ENCODE measurements at regions not wholly inside any gene's neighbourhood (a gene's known extent, or its start where the extent isn't known, plus 50 kb on each side); places are given as distances from the start of the nearest gene placed in this dataset.

DNA sequence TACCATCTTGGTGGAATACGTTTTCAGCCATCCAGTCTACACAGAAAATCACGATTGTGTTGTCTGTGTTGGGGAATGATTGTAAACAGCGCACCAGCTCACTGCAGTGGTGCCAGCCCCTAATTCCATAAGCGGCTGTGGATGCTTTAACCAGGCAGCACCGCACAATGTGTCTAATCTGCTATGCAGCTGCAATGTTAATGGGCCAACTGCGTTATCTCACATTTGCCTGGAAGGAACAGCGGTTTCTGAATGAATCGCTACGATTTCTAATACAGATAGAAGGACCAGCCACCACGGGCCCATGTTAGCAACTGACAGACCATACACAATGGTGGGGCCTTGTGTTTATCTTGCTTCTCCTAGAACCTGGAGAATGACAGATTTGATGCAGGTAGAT lies 384.5 kb upstream of the KIRREL3 start:
- Histone ChIP-seq H3K9me3 (no peaks in the 10 kb centered on the region), H3K27ac (no peak overlapping the region), H3K4me1 (no peaks in the 10 kb centered on the region), H3K4me3 (no peak overlapping the region), H3K27me3 (ENCODE audit: low read depth) (peaks cover 3% of the 10 kb centered on the region), H3K36me3 (no peaks in the 10 kb centered on the region)
- ATAC-seq, result no peak
- no peak for DNase-seq
- intact Hi-C loops (cut with DNase I), result no loop called here
- TF ChIP-seq, protein P1, sequence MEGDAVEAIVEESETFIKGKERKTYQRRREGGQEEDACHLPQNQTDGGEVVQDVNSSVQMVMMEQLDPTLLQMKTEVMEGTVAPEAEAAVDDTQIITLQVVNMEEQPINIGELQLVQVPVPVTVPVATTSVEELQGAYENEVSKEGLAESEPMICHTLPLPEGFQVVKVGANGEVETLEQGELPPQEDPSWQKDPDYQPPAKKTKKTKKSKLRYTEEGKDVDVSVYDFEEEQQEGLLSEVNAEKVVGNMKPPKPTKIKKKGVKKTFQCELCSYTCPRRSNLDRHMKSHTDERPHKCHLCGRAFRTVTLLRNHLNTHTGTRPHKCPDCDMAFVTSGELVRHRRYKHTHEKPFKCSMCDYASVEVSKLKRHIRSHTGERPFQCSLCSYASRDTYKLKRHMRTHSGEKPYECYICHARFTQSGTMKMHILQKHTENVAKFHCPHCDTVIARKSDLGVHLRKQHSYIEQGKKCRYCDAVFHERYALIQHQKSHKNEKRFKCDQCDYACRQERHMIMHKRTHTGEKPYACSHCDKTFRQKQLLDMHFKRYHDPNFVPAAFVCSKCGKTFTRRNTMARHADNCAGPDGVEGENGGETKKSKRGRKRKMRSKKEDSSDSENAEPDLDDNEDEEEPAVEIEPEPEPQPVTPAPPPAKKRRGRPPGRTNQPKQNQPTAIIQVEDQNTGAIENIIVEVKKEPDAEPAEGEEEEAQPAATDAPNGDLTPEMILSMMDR (IDR thresholded peaks at IDR 0.05), result no peak

DNA sequence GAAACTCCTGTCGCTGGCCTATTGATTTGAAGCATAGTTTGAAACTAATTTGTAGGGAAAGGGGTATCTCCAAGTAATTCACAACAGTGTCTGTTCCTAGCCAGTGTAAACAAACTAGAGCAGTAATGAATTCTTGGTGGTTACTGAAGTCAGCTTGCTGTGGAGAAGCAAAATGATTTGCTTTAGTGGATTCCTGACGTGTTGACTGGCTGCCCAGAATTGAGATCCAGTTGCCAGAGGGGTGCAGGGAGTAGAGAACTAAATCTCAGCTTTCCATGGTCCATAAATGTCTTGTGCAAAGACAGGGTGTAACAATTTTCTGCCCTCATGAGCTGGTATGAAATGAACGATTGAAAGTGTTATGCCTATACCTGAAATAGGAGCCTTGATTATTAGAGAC lies 382.5 kb upstream of the KIRREL3 start:
- no peaks in the 10 kb centered on the region for H3K9me3 ChIP-seq

DNA sequence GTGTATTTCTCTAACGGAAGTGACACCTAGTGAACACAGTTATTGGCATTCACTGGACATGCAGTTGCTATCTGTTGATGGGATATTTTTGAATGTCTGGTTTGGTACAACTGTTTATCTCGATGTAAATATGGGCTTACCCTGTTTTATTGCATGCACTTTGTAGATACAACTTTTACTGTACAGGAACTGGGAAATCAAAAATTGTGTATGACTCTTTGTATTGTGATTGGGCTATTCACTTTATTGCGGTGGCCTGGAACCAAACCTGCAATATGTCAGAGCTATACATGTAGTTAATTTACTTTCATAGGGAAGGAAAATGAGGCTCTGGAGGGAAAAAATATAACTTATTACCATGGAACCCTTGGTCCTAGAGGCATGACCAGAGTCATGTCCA lies 380.7 kb upstream of the KIRREL3 start:
- Histone ChIP-seq H3K4me3 (no peak overlapping the region), H3K27ac (no peak overlapping the region), H3K9me3 (no peaks in the 10 kb centered on the region), H3K27me3 (ENCODE audit: low read depth) (peaks cover 3% of the 10 kb centered on the region), H3K4me1 (no peaks in the 10 kb centered on the region), H3K36me3 (no peaks in the 10 kb centered on the region)
- TF ChIP-seq, protein P1 (IDR thresholded peaks at IDR 0.05), result no peak
- DNase-seq (no peak), ATAC-seq (no peak)
- intact Hi-C loops (cut with DNase I), result no loop called here

More for the DNA sequence above, 382.5 kb upstream of the KIRREL3 start:
- intact Hi-C loops (cut with DNase I), result no loop called here
- no peak overlapping the region for H3K27ac ChIP-seq
- TF ChIP-seq, protein P1 (IDR thresholded peaks at IDR 0.05), result no peak
- peaks cover 3% of the 10 kb centered on the region for H3K27me3 ChIP-seq (ENCODE audit: low read depth)
- no peak for DNase-seq
- ATAC-seq, result no peak
- H3K4me1 ChIP-seq, result no peaks in the 10 kb centered on the region
- no peaks in the 10 kb centered on the region for H3K36me3 ChIP-seq
- H3K4me3 ChIP-seq, result no peak overlapping the region

DNA sequence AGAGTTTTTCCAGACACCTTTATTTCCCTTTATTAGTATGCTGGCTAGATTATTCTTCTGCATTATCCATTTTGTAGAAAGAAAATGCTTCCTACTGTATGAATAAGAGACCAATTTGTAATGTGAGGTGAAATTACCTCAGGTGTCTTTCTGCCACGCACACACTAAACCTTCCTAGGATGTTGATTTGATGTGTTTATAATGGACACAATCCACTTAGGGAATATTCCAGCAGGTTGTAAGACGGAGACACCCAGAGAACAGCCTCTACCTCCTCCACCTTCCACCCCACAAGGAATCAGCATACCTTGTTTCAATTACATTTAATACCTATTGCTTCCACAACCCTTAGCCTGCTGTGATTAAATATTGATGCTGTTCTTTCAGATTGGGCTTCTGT lies 379.1 kb upstream of the KIRREL3 start:
- Histone ChIP-seq H3K27me3 (ENCODE audit: low read depth) (peaks cover 3% of the 10 kb centered on the region), H3K4me1 (no peaks in the 10 kb centered on the region), H3K4me3 (no peak overlapping the region), H3K9me3 (no peaks in the 10 kb centered on the region), H3K27ac (no peak overlapping the region), H3K36me3 (no peaks in the 10 kb centered on the region)
- ATAC-seq (no peak), DNase-seq (no peak)
- TF ChIP-seq, protein P1 (IDR thresholded peaks at IDR 0.05), result no peak
- intact Hi-C loops (cut with DNase I), result no loop called here

DNA sequence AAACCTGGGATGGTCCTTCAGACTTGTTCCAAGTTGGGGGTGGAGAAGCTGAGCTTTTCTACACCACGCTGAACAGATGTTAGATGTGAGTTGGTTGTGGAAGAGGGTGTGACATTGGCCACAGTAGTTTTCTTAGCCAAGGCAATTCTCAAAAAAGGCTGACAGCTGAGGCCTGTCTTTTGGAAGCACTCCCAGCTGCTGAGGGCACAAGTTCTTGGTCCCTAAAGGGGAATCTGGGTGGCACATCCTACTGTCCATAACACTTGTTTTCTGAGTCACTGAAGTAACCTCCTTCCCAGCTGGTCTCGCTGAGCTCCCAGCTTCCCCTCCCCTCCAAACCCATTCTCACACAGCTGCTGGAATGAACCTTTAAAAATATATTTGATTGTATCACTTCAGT lies 375.7 kb upstream of the KIRREL3 start:
- H3K4me1 ChIP-seq, result no peaks in the 10 kb centered on the region
- H3K27ac ChIP-seq, result no peak overlapping the region
- no peaks in the 10 kb centered on the region for H3K36me3 ChIP-seq
- no peak for ATAC-seq
- TF ChIP-seq, protein P1 (IDR thresholded peaks at IDR 0.05), result no peak
- H3K9me3 ChIP-seq, result no peaks in the 10 kb centered on the region
- H3K27me3 ChIP-seq (ENCODE audit: low read depth), result no peaks in the 10 kb centered on the region
- DNase-seq, result no peak
- H3K4me3 ChIP-seq, result no peak overlapping the region
- intact Hi-C loops (cut with DNase I), result no loop called here

DNA sequence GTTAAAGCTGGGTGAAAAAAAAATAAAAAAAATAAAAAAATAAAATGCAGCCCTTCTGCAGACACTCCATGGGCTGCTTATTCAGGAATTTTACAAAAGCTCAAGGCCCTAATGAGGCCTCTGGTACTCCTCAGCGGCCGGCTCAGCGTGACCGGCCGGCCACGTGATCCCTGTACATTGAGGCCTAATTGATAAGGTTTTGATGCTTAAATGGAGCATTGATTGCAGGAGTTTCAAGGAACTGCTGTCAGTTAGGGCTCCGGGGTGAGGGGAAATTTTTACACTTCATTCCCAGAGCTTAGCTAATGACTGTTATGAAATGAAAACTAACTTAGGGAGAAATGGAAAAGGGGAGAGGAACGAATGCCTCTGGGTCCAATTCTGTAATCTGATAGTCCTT lies 368.8 kb upstream of the KIRREL3 start:
- DNase-seq (no peak), ATAC-seq (no peak)
- Histone ChIP-seq H3K4me3 (no peak overlapping the region), H3K36me3 (no peaks in the 10 kb centered on the region), H3K27ac (no peak overlapping the region), H3K27me3 (ENCODE audit: low read depth) (no peaks in the 10 kb centered on the region), H3K4me1 (no peaks in the 10 kb centered on the region), H3K9me3 (no peaks in the 10 kb centered on the region)
- TF ChIP-seq, protein P1 (IDR thresholded peaks at IDR 0.05), result no peak
- intact Hi-C loops (cut with DNase I), result no loop called here

Measured in lower lobe of right lung (tissue), 2 donors.